Heart left ventricle (tissue), 16 donors: ENCODE measurements at regions not wholly inside any gene's neighbourhood (a gene's known extent, or its start where the extent isn't known, plus 50 kb on each side); places are given as distances from the start of the nearest gene placed in this dataset.

Source experiments
- ATAC-seq, 4 donors: fragments of 200-7000 bp; cut with Tn5 transposase; one replicate each; pipeline ENCODE4 v1.9.1; 2020 to 2022; ENCODE audit warnings: moderate library complexity in 4 of 4, mild to moderate bottlenecking in 3 of 4, moderate number of reproducible peaks in 1 of 4
- DNase-seq, 5 donors: peaks; one replicate each; pipeline ENCODE4 v3.0.0-alpha.2; 2020
- H3K27ac ChIP-seq, 12 donors: fragments of 200-600 bp; sonication (generic) in 4 of 12; one replicate each; pipeline versions ENCODE4 v1.5.0 to v1.8.0; 2016 to 2022; ENCODE audit warnings: mild to moderate bottlenecking in 2 of 12
- H3K27me3 ChIP-seq, 9 donors: fragments of 200-600 bp; sonication (generic) in 2 of 9; one replicate each; pipeline versions ENCODE4 v1.5.1 to v1.8.0; 2016 to 2022; ENCODE audit warnings: mild to moderate bottlenecking in 3 of 9
- H3K36me3 ChIP-seq, 9 donors: fragments of 200-600 bp; sonication (generic) in 2 of 9; one replicate each; pipeline versions ENCODE4 v1.5.0 to v1.8.0; 2018 to 2022; ENCODE audit warnings: mild to moderate bottlenecking in 2 of 9
- H3K4me1 ChIP-seq, 12 donors: fragments of 200-600 bp; sonication (generic) in 4 of 12; one replicate each; pipeline versions ENCODE4 v1.5.0 to v1.8.0; 2016 to 2022; ENCODE audit warnings: mild to moderate bottlenecking in 3 of 12
- H3K4me3 ChIP-seq, 12 donors: fragments of 200-600 bp; sonication (generic) in 4 of 12; one replicate each; pipeline versions ENCODE4 v1.5.0 to v1.8.0; 2017 to 2022; ENCODE audit warnings: mild to moderate bottlenecking in 9 of 12, moderate library complexity in 4 of 12
- H3K9me3 ChIP-seq, 12 donors: fragments of 200-600 bp; sonication (generic) in 4 of 12; one replicate each; pipeline versions ENCODE4 v1.5.0 to v1.8.0; 2016 to 2022; ENCODE audit warnings: mild to moderate bottlenecking in 1 of 12
- POLR2A ChIP-seq, 2 donors: fragments of 450-650 bp; IDR thresholded peaks; one replicate each; pipeline ENCODE4 v1.6.1; 2017; ENCODE audit warnings: antibody characterized with exemption in 2 of 2, mild to moderate bottlenecking in 2 of 2, moderate library complexity in 2 of 2
- WGBS, 4 donors: extraction: QIAGEN DNeasy Blood & Tissue Kit in 2 of 4; methylation state at CpG; one replicate each; pipeline versions ENCODE4 v1.1.5 to v1.1.7; 2013 to 2018; 5-methylcytosine and 5-hydroxymethylcytosine counted together
- intact Hi-C, 10 donors: fragments of 100-400 bp; cut with DNase I; formaldehyde crosslinking; loops; one replicate each; pipeline versions ENCODE4 v1.11.1 to v1.14.2; 2022
- TF ChIP-seq, protein P1 (sequence below), 12 donors: fragments of 200-600 bp; sonication (generic) in 4 of 12; IDR thresholded peaks; one replicate each; pipeline versions ENCODE4 v1.5.0 to v1.8.0; 2018 to 2022; ENCODE audit warnings: antibody characterized with exemption in 12 of 12, mild to moderate bottlenecking in 5 of 12
- donor health status: ischemic (EF 13 %, LVEDD 7.1; RV severe dilation, severe dysfunction).
- donor health status: healthy with polysubstance abuse.
- donor health status: DM: no; HTN: yes; CAD: no.
- donor health status: DM: no; HTN: no; CAD: no.
- donor health status: ischemic (EF 25% LVEDD 6.9; RV normal size, moderate dysfunction).
- donor health status: ischemic (EF 25% LVEDD 5.7; RV mildly dilated, moderate dysfunction).
- donor health status: healthy.
- donor health status: DM: yes; HTN: yes; CAD: no.
- donor health status: ischemic (EF 35%, LVEDD 5.7; RV mildly dilated, moderate dysfunction).
- donor health status: nonischemic (EF 11% LVEDD 7.7; RV severe dilation, severe dysfunction).
- donor health status: DM: yes; HTN: yes; CAD: no.
- donor health status: PGD.
- donor health status: ischemic (EF 29% LVEDD 5.4; RV normal size, mild dysfunction).
- donor health status: nonischemic (EF 23%, LVEDD 6.1; RV moderate dilation, normal function).

DNA sequence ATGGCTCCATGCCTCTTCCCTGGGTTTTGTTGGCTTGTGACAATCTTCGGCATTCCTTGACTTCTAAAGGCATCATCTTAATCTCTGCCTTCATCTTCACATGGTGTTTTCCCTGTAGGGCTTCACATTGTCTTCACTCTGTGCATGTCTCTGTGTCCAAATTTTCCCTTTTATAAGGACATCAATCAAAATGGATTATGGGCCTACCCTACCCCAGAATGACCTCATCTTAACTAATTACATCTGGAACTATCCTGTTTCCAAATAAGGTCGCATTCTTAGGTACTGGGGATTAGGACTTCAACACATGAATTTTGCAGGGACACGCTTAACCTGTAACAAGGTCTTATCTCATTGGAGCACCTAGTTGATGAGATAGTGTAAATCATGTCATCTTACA lies 290.3 kb upstream of the KLF12 start:
- no peak overlapping the region for H3K27ac ChIP-seq
- H3K4me1 ChIP-seq: no peaks in the 10 kb centered on the region
- 93 to 97% (median 94%) methylated on average over 3 of the region's 3 CpGs for WGBS, 4 donors
- H3K27me3 ChIP-seq: no peaks in the 10 kb centered on the region
- no peaks in the 10 kb centered on the region for H3K36me3 ChIP-seq
- ATAC-seq: no peak
- no peak overlapping the region for H3K4me3 ChIP-seq
- H3K9me3 ChIP-seq: no peaks in the 10 kb centered on the region
- intact Hi-C loops: no loop called here
- TF ChIP-seq, protein P1, sequence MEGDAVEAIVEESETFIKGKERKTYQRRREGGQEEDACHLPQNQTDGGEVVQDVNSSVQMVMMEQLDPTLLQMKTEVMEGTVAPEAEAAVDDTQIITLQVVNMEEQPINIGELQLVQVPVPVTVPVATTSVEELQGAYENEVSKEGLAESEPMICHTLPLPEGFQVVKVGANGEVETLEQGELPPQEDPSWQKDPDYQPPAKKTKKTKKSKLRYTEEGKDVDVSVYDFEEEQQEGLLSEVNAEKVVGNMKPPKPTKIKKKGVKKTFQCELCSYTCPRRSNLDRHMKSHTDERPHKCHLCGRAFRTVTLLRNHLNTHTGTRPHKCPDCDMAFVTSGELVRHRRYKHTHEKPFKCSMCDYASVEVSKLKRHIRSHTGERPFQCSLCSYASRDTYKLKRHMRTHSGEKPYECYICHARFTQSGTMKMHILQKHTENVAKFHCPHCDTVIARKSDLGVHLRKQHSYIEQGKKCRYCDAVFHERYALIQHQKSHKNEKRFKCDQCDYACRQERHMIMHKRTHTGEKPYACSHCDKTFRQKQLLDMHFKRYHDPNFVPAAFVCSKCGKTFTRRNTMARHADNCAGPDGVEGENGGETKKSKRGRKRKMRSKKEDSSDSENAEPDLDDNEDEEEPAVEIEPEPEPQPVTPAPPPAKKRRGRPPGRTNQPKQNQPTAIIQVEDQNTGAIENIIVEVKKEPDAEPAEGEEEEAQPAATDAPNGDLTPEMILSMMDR (IDR thresholded peaks at IDR 0.05): no peak
- no peak for TF ChIP-seq POLR2A (IDR thresholded peaks at IDR 0.05)
- DNase-seq: no peak

DNA sequence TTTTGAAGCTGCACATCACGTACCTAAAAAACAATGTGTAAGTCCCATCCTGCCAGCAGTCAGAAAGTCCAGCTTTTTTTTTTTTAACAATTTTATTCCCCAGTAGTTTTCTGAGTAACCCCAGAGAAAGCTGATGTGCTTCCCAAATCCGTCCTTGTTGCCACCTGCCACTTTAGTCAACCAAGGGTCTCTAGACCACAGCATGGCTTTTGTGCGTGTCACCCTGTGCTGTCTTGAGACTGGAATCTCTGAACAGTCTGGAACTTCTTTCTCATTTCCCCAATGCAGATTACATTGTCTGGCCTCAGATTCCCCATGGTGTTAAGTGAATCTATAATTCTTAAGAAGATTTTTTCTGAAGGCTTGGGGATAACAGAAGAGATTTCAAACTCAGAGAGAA lies 289.2 kb upstream of the KLF12 start:
- TF ChIP-seq, protein P1 (IDR thresholded peaks at IDR 0.05): no peak
- no peak for TF ChIP-seq POLR2A (IDR thresholded peaks at IDR 0.05)
- H3K27me3 ChIP-seq: no peaks in the 10 kb centered on the region
- H3K36me3 ChIP-seq: no peaks in the 10 kb centered on the region
- 84 to 93% (median 86%) methylated on average over 3 of the region's 3 CpGs for WGBS, 4 donors
- no peaks in the 10 kb centered on the region for H3K9me3 ChIP-seq
- DNase-seq: no peak
- intact Hi-C loops: no loop called here
- no peak overlapping the region for H3K4me3 ChIP-seq
- no peak overlapping the region for H3K27ac ChIP-seq
- ATAC-seq: no peak
- no peaks in the 10 kb centered on the region for H3K4me1 ChIP-seq

DNA sequence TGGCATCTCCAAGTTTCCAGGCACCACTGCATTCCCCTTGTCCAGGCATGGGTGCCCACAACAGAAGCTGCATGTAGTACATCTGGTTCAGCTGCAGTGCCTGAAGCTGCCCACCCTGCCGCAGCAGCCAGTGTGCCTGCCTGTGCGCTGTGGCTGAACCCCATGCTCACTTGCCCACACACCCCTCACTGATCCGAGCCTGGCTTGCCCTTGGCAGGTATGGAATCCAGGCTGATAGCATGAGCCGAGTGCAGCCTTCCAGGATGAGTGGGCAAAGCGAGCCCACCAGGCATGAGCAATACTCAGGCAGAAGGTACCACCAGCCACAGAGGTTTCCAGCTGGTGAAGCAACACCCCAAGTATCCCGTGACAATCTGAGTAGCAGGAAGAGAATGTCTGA lies 280.3 kb upstream of the KLF12 start:
- Histone ChIP-seq H3K27me3 (no peaks in the 10 kb centered on the region), H3K9me3 (peaks cover 0 to 15% (median 0%) of the 10 kb centered on the region in 12 donors), H3K4me3 (no peak overlapping the region), H3K27ac (no peak overlapping the region), H3K36me3 (no peaks in the 10 kb centered on the region), H3K4me1 (no peaks in the 10 kb centered on the region)
- ATAC-seq (no peak), DNase-seq (no peak)
- intact Hi-C loops: no loop called here
- TF ChIP-seq, protein P1 (IDR thresholded peaks at IDR 0.05): no peak
- no peak for TF ChIP-seq POLR2A (IDR thresholded peaks at IDR 0.05)
- WGBS, 4 donors: 68 to 93% (median 86%) methylated on average over 3 to 6 of the region's 6 CpGs

DNA sequence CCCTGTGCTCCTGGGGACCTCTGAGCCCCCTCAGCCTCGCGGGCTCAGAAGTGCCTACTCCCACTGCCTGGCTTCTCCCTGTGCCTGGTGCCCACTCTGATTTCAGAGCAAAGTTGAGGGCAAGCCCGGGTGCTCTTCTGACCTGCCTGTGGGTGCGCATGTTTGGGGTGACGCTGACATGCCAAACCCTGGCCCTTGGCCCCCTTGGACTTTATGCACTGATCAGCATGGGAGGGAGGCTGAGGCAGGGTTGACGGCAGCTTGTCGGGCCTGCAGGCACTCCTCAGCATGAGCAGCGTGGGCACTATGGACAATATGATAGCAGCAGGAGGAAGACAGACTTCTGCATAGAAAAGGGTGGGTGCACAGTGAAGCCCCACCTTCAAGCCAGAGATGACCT lies 279.3 kb upstream of the KLF12 start:
- H3K36me3 ChIP-seq: no peaks in the 10 kb centered on the region
- intact Hi-C loops: no loop called here
- H3K27ac ChIP-seq: no peak overlapping the region
- H3K27me3 ChIP-seq: no peaks in the 10 kb centered on the region
- DNase-seq (no peak), ATAC-seq (no peak)
- TF ChIP-seq POLR2A (IDR thresholded peaks at IDR 0.05): no peak
- TF ChIP-seq, protein P1 (IDR thresholded peaks at IDR 0.05): no peak
- no peak overlapping the region for H3K4me3 ChIP-seq
- H3K9me3 ChIP-seq: peaks cover 0 to 15% (median 0%) of the 10 kb centered on the region in 12 donors
- no peaks in the 10 kb centered on the region for H3K4me1 ChIP-seq
- WGBS, 4 donors: 94 to 100% (median 97%) methylated on average over 5 to 8 of the region's 8 CpGs
